Hepatocyte (in vitro differentiated cells): ENCODE measurements at regions not wholly inside any gene's neighbourhood (a gene's known extent, or its start where the extent isn't known, plus 50 kb on each side); places are given as distances from the start of the nearest gene placed in this dataset.

Experiments
- CTCF ChIP-seq: fragments of 200-600 bp; sonication (generic); IDR thresholded peaks from 2 replicates; pipeline ENCODE4 v1.5.1; 2016; ENCODE audit warnings: antibody characterized with exemption, mild to moderate bottlenecking; ENCODE audit not compliant: poor library complexity
- EZH2 ChIP-seq: fragments of 200-600 bp; sonication (generic); IDR thresholded peaks from 2 replicates; pipeline ENCODE4 v1.6.1; 2016; ENCODE audit warnings: antibody characterized with exemption, mild to moderate bottlenecking, borderline replicate concordance
- EZH2phosphoT487 ChIP-seq: fragments of 200-600 bp; sonication (generic); IDR thresholded peaks from one replicate; pipeline ENCODE4 v1.6.1; 2018; ENCODE audit warnings: antibody characterized with exemption, mild to moderate bottlenecking, low read depth, moderate library complexity; ENCODE audit not compliant: unreplicated experiment, severe bottlenecking

GRCh38 chr7:142331941-142332340 lies 74.1 kb upstream of the PRSS58 start:
- TF ChIP-seq CTCF: no peak
- TF ChIP-seq EZH2: no peak
- no peak for TF ChIP-seq EZH2phosphoT487
